OCI-LY3 (cell line): ENCODE measurements at regions not wholly inside any gene's neighbourhood (a gene's known extent, or its start where the extent isn't known, plus 50 kb on each side); places are given as distances from the start of the nearest gene placed in this dataset.

ENCODE experiments used
- CTCF ChIP-seq: fragments of 200-600, 300-600 bp; sonication (generic); IDR thresholded peaks from 2 replicates; pipeline ENCODE4 v1.5.1; 2014; ENCODE audit warnings: antibody characterized with exemption, low read length, low read depth
- EZH2phosphoT487 ChIP-seq: fragments of 200-600 bp; shearing (Covaris generic); IDR thresholded peaks from 2 replicates; pipeline ENCODE4 v1.6.1; 2018; ENCODE audit warnings: antibody characterized with exemption, mixed run types, low read depth

- no peak for TF ChIP-seq CTCF
- no peak for TF ChIP-seq EZH2phosphoT487
These were observed 1069.1 kb upstream of the SEL1L start for GRCh38 chr14:82602794-82603193.
